ENCODE measurements at regions not wholly inside any gene's neighbourhood (a gene's known extent, or its start where the extent isn't known, plus 50 kb on each side); places are given as distances from the start of the nearest gene placed in this dataset.

DNA sequence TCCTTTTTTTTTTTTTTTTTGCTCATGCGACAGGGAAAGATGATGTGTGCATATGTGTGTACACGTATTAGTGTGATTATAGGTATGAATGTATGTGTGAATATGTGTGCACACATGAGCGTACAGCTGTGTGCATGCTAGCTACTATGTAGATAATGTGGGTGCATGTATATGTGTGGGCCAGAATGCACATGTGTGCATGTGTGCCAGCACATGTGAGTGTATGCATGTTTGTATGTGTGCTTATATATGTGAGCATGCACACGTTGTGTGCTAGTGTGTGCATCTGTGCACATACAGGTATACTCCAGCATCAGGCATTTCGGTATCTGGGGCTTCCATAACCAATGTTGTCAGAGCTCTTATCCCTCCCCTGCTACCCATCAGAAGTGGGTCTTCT, 541.1 kb downstream of the AACS start:
- DNase-seq, result no peak

DNA sequence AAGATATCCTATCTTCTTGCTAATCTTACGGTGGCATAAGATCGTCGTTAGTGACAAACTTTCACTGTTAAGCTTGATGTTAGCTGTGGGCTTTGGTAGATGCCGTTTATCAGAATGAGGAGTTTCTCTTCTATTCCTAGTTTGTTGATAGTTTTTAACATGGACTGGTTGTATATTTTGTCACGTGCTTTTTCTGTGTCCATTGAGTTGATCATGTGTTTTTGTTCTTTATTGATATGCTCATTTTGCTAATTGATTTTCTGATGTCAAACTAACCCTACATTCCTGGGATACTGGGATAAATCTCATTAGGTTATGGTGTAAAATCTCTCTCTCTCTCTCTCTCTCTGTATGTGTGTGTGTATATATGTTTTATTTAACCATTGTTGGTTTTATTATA, 545.1 kb downstream of the AACS start:
- DNase-seq, result no peak

DNA sequence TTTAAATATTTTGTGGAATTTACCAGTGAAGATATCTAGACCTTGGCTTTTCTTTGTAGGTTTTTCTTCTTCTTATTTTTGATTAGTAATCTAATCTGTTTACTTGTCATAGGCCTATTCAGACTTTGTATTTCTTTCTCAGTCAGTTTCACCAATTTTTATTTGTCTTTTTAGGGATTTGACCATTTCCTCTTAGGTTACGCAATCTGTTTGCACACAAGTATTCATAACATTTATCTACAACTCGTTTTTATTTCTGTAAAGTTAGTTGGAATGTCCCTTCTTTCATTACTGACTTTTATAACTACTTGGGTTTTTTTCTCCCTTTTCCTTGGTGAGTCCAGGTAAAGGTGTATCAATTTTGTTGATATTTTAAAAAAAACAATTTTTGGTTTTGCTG, 545.7 kb downstream of the AACS start:
- no peak for DNase-seq

DNA sequence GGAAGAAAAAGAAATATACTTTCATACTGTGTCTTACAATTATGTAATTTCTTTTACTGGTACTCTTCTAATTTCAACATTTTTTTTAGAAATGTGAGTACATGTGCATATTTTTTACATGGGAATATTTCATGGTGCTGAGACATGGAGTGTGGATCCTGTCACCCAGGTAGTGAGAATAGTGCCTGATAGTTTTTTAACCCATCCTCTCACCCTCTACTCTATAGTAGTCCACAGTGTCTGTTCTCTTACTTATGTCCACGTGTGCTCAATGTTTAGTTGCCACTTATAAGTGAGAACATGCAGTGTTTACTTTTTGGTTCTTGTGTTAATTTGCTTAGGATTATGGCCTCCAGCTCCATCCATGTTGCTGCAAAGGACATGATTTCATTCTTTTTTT, 548.8 kb downstream of the AACS start:
- no peak for DNase-seq

- DNase-seq, result no peak
These were observed 554.5 kb downstream of the AACS start for GRCh38 chr12:125619723-125620122.

- DNase-seq, result no peak
These were observed 568.5 kb downstream of the AACS start for GRCh38 chr12:125633686-125634085.

DNA sequence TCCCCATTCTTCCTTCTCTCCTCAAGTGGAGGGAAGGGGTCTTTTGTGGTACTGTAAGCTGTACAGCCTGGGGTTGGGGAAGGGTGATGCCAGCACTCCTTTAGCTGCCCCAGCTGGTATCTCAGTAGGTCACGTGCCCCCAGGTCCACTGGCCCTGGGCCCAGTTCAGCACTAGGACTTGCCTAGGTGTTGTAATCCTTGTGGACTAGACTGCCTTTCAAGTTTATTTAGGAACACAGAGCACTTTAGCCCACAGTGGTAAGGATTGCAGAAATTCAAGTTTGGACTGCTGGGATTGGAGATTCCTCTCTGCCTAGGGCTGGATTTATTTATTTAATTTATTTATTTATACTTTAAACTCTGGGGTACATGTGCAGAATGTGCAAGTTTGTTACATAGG, 569.6 kb downstream of the AACS start:
- no peak for DNase-seq

- no peak for DNase-seq
These were observed 574.6 kb downstream of the AACS start for GRCh38 chr12:125639826-125640225.

GRCh38 chr12:125643055-125643454, 577.8 kb downstream of the AACS start:
- no peak for DNase-seq

DNA sequence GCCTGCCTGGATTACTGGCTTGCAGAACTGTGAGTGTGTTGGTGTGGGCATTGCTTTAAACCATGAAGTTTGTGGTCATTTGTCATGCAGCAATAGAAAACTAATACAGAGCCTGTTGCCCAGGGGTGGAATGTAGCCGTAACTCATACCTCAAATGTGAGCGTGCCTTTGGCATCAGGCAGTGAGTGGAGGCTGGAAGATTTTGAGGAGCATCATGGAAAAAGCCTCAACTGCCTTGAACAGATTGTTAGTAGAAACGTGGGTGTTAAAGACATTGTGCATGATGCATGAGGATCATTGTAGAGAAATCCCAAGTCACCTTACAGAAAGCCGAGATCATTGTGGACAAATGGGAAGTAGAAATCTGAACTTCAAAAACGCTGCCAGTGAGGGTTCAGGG, 580.5 kb downstream of the AACS start:
- no peak for DNase-seq

- no peak for DNase-seq
These were observed 585.4 kb downstream of the AACS start for GRCh38 chr12:125650587-125650986.

GRCh38 chr12:125651625-125652024, 586.4 kb downstream of the AACS start:
- DNase-seq, result no peak

DNA sequence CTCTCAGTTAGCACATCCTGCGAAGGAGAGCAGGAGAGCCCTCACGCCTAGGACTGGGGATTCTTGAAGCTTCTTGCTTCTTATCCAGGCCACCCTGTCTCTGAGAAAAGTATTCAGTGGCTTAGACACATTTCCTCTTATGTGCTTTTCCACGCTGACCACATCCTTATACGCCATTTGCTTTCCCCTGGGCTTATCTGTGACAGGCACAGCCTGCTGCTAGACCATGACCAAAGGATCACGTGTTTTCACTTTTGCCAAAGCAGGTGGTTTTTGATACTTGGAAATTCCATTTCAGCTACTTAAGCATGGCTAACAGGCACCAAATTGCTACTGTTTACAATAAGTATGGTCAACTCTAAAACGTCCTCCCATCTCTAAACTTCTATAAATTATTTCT, 587.4 kb downstream of the AACS start:
- DNase-seq, result no peak

DNA sequence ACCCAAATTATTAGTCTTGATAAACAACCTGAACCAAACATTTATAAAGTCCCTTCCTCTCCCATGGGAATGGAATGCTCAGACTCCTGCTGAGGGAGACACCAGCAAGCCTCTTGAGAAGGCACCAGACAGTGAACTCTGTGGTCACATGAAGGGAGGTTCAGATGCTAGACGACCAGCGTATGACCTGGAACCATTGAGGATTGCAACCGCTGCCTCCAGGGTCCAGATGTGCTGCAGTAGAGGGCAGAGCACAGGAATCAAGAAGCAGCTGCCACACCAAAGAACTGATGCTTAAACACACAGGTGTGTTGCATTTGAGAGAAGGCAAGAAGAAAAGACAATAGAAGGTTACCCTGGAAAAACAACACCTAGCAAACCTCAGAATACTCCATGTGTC, 592.4 kb downstream of the AACS start:
- no peak for DNase-seq

GRCh38 chr12:125674554-125675338, 609.5 kb downstream of the AACS start:
- no peak for DNase-seq

GRCh38 chr12:125676366-125676765, 611.1 kb downstream of the AACS start:
- no peak for DNase-seq

GRCh38 chr12:125677829-125678228, 612.6 kb downstream of the AACS start:
- no peak for DNase-seq

DNA sequence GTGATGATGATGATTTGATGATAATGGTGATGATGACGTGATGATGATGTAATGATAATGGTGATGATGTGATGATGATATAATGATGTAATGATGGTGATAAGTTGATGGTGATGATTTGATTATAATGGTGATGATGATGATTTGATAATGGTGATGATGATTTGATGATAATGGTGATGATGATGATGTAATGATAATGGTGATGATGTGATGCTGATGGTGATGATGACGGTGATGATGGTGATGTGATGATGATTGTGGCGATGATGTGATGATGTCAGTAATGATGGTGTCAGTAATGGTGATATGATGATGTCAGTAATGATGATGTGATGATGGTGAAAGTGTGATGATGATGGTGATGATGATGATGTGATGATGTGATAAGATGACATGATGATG, 613.4 kb downstream of the AACS start:
- DNase-seq, result no peak

DNA sequence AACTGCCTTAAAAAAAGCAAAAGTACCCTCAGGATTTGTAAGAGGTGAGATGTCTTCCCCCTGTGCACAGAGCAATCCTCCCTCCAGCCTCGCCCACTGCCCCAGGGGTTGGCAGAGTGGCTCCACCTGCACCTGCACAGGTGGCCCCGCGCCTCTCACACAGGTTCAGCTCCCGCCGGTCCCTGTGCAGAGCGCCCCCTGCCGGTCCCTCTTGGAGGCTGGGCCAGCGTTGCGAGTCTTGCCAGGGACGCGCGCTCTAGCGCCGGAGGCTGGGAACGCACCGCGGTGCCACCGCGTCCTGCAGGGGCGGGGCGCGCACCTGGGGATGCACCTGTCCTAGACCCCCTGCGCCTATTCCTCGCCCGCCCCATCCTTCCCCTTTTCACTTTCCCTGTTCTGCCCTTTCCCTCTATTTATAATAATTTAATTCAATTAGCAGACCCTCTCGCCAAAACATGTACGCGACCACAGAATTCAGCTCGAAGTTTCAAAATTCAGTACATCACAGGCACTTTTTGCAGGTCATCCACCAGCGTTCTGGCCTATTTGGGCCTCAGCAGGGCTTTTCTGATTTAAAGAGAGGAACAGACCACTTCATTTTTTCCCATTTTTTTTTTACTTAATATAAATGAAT, 618.6 kb downstream of the AACS start:
- DNase-seq, result no peak

GRCh38 chr12:125684968-125685790, 619.9 kb downstream of the AACS start:
- no peak for DNase-seq

GRCh38 chr12:125685915-125686314, 620.7 kb downstream of the AACS start:
- DNase-seq, result no peak

- no peak for DNase-seq
These were observed 622.2 kb downstream of the AACS start for GRCh38 chr12:125687403-125687802.

- DNase-seq, result no peak
These were observed 622.6 kb downstream of the AACS start for GRCh38 chr12:125687820-125688219.

GRCh38 chr12:125688223-125688622, 623.0 kb downstream of the AACS start:
- DNase-seq, result no peak

All from activated naive CD4-positive, alpha-beta T cell treated with Interleukin-2 at 50 U/mL for 16 hours (primary cell).